NCI-H2081 (cell line): ENCODE measurements at regions not wholly inside any gene's neighbourhood (a gene's known extent, or its start where the extent isn't known, plus 50 kb on each side); places are given as distances from the start of the nearest gene placed in this dataset.

Experiments used
- DNase-seq, 2 experiments: peaks; one replicate each; lab custom pipeline; 2025; lab: John Stamatoyannopoulos, UW

- no peak for DNase-seq
Measured at GRCh38 chr3:3745693-3746092, 53.5 kb upstream of the LRRN1 start.

DNA sequence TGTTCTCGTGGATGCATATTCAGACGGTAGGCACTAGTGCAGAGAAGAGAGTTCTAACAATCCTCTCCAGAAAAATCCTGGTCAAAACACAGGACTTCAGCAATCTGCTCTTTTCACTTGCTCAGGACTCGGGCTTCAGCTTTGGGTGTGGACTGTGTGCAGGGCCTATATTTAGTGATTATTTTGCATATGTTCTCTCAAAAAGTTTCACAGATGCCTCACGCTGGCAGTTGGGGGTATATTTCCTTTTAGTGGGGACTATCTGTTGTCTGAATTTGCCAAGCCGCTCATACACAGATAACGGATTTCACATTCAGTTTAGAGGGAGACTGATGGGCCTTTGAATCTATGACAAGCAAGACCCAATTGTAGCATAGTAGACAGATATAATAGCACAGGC, 54.4 kb upstream of the LRRN1 start:
- no peak for DNase-seq

- DNase-seq: no peak
Measured at GRCh38 chr3:3743754-3744153, 55.5 kb upstream of the LRRN1 start.

DNA sequence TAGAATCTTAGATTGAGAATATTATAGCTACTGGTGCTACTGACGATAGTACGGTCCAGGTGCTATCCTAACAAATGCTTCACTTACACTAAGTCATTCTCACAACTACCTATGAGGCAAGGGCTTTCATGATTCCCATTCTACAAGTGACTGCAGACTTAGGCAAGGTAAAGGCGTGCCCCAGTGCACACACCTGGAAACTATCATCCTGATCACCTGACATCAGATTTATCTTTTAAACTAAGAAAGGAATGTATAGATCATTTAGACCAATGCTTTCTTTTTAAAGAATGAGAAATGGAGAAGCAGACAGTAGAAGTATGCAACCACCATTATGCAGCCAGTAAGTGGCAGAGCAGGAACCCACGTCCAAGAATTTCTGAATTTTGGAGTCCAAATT, 59.2 kb upstream of the LRRN1 start:
- DNase-seq: no peak

- DNase-seq: no peak
Measured at GRCh38 chr3:3739330-3740060, 59.7 kb upstream of the LRRN1 start.

- no peak for DNase-seq
Measured at GRCh38 chr3:3737531-3737930, 61.7 kb upstream of the LRRN1 start.

DNA sequence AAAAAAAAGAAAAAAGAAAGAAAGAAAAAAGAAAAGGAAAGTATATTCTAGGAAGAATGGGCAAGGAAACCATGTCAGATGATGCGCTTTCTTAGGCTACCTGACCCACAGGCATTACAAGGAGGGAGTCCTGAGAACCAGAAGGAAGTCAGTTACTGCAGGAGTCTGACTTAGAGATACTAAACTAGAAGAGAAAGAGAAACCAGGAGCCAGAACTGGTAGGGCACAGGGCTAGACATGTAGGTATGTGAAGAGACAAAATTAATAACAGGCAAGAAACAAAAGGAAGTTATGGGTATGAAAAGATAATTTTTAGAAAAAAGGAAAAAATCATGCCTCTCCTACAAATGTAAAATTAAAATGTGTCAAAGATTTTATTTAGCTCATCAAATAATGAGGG, 63.3 kb upstream of the LRRN1 start:
- DNase-seq: no peak

DNA sequence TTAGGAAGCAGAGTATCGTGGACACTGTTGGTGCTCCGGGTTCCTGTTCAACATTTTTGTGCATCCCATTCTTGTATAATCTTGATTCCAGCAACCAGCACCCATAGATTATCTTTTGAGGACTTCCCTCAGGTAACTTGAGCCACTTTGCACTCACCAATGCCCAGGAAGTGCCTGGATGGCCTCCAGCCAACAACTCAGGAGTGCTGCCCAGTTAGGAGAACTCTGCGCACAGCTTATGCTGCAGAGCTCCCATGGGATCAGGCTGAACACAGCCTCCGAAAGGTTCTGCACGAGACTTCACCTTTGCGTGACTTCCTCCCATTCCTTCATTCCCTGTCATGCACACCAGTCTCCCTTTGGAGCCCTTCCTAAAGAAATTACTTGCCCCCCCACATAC, 64.3 kb upstream of the LRRN1 start:
- DNase-seq: no peak

DNA sequence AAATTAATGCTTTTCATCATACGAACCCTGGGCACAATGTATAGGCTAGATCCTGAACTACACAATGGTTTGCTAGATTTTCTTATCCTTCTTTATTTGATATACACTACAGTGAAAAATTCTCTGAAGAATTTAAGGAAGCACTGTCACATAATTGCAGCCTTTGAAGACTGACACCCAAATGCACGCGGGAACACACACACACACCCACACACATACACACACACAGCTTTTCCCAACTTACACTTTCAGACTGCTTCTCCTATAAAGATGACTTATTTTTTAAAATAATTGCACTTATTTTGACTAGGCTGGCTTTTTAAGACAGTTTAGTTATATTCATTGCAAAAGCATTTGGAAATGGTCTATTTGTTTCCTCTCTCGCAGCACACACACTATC, 70.0 kb upstream of the LRRN1 start:
- DNase-seq: no peak

GRCh38 chr3:3726549-3726948, 72.7 kb upstream of the LRRN1 start:
- no peak for DNase-seq

DNA sequence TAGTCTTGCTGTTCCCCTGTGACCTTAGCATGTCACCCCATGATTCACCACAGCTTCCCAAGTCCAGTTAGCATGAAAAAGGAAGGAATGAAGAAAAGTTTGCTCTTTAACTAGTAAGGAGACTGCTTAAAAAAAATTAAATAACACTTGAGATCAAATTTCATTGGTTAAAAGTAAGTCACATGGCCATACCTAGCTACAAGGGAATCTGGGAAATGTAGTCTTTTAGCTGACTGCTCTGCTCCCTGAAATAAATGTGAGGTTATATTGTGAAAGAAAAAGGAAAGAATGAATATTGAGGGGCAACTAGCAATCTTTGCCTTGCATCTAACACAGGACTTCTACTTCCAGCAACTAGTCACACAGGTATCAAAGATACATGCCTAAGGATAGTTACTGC, 84.7 kb upstream of the LRRN1 start:
- DNase-seq: no peak

GRCh38 chr3:3712971-3713370, 86.3 kb upstream of the LRRN1 start:
- no peak for DNase-seq

DNA sequence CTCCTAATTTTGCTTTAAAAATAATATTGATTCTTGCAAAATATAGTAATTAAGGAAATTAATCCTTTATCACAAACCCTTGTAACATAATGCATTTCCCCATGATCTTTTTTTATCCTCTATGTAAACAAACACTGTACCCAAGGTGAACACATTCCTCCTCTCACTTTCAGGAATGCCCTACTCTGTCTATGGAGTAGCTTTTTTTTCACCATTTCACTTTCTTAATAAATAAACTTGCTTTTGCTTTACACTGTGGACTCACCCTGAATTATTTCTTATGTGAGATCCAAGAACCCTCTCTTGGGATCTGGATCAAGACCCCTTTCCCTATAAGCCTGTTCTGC, 90.5 kb upstream of the LRRN1 start:
- DNase-seq: no peak

GRCh38 chr3:3707858-3708768, 91.1 kb upstream of the LRRN1 start:
- no peak for DNase-seq

GRCh38 chr3:3705090-3705775, 94.0 kb upstream of the LRRN1 start:
- DNase-seq: no peak

DNA sequence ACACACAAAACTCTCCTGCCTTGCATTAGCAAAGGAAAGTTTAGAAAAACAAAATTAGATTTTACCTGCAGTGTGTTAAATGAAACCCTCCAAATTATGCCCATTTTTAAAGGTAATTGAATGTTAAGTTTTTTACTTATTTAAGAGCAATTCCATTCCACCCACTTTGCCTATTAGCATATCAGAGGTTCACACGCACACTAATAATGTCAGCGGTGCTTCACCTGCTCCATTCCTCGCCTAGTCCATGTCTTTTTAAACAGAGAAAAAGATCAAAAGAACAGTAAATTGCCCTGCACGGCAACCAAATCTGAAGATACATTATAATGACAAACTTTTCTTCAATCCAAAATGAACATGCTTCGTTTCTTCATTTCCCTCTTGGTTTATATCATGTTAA, 97.3 kb upstream of the LRRN1 start:
- no peak for DNase-seq

DNA sequence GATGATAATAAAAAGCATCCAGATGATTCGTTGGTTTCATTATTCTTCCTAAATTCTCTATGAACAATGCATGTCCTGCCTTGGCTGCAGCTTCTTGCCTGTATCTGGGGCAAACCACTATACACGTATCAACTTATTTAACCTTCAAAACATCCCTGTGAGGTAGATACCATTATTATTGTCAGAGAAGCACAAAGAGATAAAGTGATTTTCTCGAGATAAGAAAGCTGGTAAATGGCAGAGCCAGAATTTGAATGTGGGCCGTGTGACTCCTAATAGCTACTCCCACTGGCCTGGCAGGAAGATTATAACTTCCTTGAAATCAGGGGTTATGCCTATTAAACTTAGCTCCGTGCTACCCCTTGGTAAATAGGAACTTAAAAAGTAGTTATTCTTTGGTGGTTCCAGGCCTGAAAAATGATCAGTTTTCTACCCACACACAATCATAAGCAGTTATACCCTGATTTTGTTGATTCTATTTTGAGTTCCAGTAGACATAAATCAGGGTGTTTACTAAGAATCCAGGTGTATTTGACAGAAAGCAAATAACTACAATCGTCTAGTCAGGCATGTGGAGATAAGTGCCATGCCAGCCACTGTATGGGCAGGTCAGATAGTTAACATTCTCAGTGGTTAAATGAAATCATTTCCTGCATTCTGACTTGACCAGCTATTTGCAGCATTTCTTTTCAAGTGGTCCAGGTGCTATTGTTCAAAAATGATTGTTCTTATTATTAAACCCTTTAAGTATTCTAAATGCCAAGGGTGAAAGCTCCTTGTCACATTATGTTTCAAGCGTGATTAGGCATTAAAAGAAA, 99.2 kb upstream of the LRRN1 start:
- peak; percentile 25 to 74 for DNase-seq

- no peak for DNase-seq
Measured at GRCh38 chr3:3699407-3699806, 99.8 kb upstream of the LRRN1 start.

GRCh38 chr3:3696345-3696744, 102.9 kb upstream of the LRRN1 start:
- DNase-seq: no peak

GRCh38 chr3:3693593-3693992, 105.6 kb upstream of the LRRN1 start:
- DNase-seq: no peak

GRCh38 chr3:3689601-3690375, 109.4 kb upstream of the LRRN1 start:
- DNase-seq: no peak
